ENCODE measurements at regions not wholly inside any gene's neighbourhood (a gene's known extent, or its start where the extent isn't known, plus 50 kb on each side); places are given as distances from the start of the nearest gene placed in this dataset.

DNA sequence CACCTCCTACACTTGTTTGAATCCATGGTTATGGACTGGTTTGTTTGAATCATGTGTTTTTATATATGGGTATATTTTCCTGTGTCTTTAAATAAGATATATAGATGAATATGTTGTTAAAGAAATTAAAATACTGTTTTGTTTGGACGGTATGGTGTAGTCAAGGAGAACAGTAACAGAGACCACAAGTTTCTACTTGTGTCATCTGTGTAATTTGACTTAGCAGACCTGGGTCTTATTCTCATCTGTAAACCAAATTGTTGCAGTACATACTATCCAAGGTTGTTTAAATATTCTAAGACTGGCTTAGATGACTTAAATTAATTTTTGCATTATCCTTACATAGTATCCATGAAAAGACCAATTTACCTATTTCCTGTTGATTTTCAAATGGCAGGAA lies 361.1 kb upstream of the SLITRK1 start:
- DNase-seq = no peak

DNA sequence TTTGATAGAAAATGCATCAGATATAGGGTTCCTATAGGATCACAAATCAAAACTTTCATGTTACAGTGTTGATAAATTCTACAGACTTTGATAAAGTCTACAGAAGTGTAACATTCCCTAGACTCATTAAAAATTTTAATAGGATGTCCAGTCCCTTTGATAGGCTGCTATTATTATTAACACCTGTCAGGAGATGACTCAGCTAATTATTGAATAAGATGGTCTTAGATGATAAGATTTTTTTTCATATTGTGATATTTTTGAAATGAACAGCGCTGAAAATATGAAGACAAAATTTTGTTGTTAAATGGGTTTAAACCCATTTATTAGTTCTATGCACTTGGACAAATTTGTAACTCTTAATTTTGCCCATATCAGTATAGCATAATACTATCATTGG lies 356.8 kb upstream of the SLITRK1 start:
- DNase-seq = no peak

DNA sequence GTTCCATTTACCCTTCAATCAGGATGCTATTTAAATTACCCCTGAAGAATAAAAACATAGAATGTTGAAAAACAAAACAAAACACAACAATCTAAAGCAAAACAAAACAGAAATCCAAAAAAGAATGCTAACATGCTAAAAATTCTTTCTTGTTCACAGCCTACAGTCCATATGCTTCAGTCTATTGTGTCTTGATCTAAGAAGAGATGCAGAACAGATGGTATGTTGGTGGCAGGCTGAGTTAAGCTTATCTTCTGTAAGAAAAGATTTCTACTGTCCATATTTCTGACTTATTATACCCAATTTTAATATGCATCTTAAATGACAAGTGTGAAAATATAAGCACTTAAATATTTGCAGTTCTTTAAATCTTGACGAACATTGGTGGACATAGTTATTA lies 356.1 kb upstream of the SLITRK1 start:
- DNase-seq = no peak

DNA sequence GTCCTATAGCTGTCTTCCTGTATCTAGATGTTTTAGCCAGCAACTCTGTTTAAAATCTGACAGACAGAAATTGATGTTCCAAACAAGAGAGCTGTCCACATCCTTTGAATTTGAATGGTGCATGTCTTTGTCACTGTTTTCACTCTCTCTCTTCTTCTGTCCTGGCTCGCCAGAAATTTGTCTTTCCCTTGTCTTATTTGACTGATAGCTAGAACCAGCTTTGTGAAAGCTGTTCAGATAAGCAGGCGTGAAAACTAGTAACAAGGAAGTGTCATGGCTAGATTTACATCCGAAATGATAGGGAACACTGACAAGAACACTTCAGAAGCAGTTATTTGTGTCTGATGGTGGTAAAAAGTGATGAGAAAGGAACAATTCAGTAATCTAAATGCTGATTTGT lies 354.9 kb upstream of the SLITRK1 start:
- no peak for DNase-seq

DNA sequence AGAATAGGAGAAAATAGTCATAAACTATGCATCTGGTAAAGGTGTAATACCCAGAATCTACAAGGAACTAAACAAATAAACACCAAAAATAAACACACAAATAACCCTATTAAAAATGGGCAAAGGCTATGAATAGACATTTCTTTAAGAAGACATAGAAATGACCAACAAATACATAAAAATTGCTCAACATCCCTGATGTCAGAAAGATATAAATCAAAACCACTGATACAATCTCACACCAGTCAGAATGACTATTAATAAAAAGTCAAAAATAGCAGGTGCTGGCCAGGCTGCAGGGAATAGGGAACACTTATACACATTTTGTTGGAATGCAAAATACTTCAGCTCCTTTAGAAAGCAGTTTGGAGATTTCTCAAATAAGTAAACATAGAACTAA lies 352.1 kb upstream of the SLITRK1 start:
- DNase-seq = no peak

DNA sequence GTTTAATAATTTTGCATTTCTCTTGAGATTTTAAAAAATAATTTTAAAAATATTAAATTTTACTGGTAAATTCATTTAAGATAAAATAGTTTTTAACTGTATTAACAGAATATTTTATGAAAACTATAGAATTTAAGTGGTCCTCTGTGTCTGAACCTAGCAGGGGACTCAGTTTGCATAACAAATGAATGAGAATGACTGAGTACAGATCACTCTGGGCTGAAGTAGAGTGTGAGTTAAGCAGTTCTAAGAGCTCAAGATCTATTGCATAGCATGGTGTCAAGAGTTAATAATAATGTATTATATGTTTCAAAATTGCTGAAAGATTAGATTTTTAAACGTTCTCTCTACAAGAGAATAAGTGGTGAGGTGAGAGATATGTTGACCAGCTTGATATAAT lies 348.3 kb upstream of the SLITRK1 start:
- no peak for DNase-seq

DNA sequence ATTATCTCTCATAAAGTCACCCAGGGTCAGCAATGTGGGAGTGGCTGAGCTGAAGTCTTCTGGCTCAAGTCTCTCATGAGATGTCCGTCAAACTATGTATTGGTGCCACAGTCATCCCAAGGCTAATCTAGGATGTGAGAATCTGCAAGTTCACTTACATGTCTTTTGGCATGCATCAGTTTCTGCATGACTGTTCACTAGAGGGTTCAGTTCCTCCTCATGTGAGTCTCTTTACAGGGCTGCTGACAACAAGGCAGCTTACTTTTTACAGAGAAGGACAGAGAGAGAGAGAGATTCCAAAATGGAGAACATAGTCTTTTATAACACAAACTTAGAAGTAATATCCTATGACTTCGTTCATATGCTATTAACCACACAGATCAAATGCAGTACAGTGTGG lies 328.8 kb upstream of the SLITRK1 start:
- no peak for DNase-seq

DNA sequence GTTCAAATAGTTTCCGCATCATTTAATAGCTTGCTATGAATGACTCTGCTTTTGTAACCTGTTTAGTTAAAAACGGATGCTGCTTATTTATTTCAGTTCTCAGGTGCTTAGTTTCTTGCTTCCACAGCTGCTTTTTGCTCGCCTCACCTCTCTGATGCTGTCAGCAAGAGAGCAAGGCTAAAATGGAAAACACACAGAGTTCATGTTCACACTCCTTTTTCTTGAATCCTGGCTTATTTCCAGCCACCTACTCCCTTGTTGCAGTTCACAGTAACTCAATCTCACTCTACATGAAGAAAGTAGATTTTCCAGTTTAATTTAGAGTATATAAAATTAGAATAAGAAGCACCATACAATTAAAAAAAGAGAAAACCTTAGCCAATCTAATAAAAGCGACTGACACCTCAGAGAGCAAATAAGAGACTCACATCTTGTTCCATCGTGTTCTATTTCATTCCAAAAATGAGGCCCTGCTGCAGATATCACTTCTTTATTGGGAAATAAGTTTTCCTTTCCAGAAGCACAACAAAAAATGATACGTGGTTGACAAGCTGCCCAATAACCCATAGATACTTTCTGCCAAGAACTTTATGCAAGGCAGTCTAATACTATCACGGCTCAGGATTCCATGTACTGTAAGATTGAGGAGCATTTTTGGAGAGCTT lies 326.1 kb upstream of the SLITRK1 start:
- DNase-seq = no peak

DNA sequence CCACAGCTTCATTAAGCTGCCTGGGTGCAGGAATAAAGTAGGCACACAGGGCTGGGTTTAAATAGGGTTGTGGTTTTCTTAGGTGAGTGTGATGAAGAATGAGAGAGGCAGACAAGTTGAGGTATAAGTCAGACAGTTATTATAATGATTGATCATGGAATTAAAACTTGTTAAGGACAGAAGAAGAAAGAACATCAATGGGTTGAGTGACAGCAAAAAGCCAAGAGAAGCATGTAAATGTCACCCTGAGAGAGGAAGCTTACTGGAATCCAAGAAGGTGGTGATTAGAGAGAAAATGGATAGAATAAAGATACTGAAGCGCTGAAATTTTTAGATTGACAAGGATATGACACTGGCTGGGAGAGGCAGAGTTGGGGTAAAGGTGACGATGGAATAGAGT lies 325.2 kb upstream of the SLITRK1 start:
- no peak for DNase-seq

DNA sequence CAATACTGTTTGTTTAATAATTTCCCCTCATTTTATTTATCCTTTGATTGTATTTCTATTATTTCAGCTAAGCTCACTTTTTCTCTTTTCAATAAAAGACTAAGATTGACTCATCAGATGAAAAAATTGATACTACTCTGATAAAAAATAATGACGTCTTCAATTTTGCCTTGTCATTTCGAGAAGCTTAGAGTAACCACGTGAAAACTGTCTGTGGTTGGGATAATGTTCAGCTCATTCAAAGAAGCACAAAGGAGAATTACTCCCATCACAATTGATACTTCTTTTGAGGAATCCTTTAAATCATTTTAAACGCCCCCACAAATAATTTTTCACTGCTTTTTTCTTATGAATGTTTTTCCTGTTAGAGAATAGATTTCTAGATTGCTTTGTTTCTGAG lies 318.7 kb upstream of the SLITRK1 start:
- DNase-seq = no peak

DNA sequence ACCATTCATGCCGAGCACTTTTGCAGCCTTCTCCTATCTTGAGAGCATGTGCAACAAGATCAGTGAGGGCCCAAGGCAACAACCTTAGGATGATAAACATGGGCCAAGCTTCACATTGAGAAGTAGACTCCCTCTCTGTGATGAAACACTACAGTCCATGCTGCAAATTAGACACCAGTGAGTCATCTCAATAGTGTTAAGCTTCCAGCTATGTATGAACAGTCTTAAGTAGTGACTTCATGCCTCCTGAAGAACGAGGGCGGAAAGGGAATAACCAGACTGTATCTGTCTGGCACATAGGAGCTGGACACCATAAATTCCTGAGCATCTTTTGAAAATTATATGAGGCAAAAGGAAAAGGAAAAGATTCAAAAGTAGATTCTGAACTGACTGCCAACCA lies 309.9 kb upstream of the SLITRK1 start:
- DNase-seq = no peak

DNA sequence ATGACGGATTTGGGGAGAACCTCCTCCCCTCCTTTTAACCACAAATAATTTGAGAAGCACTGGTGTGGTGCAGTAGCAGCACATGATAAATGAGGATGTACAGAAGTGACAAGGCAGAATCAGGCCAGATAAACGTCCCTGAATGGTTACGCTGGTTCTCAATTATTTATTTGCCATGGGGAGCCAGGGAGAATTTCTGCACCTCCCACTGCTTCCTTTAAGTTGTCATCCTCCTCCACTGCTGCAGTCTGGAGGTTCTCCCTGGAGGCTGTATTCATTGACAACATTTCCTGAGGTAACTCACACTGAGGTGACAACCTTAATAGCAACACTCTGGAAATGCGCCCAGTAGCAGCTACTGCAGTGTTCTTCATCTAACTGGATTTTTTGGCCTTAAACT lies 308.9 kb upstream of the SLITRK1 start:
- no peak for DNase-seq

DNA sequence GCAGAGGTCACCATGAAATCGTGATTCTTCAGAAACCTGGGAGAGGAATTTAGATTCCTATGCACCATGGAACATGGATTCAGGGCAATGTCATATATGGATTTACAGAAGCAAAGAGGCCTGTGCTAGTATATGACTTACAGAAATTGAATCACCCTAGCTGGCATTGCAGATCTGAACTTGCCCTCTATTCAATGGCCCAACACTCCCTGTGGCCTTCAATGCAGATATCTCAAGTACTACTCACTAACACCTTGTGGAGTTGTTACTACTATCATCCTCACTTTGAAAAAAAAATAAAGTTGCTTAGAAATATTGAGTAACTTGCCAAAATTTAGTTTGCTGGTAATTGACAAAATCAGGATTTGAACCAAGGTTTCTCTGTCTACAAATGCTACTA lies 305.4 kb upstream of the SLITRK1 start:
- DNase-seq = no peak

DNA sequence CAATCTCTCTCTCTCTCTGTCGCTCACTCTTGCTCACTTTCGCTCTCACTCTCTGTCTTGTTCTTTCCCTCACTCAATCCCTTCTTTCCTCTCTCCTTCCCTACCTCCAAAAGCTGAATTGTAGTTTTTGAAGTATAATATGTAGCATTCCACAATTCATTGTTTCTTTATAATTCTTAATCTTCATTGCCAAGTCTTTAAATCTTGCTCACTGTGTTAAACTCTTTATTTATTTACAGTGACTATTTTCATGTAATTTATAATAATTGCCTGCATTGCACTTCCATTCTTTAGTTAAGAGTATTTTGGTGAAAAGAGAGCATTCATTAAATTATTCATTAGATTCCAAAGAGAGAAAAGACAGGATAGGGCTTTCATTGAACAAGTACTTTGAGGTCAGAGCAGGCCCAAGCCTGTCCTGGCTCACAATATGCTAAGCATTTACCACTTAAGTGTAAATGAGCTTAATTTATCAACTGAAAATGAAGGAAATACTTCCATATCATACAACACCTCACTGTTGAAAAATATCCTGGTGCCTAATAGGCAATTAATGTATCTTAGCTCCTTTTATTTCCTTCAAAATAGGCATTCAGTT lies 257.4 kb upstream of the SLITRK1 start:
- no peak for DNase-seq

DNA sequence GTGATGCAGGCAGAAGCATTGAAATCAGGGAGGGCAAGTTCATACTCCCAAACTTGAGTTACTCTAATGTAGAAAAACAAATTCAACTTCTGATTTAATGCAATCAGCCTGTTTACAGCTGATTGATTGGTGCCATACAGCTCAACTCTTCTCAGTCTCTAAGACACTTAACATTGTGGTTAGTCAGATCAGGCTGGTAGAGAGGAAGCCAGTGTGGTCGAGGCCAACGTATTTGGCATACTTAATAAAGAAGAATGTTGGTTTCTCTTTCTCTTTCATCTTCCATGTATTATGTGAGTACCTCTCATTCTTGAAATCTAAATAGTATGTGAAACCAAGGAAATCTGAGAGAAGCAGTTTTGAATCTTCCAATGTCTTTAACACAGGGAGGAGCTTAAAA lies 255.0 kb upstream of the SLITRK1 start:
- peak; percentile 80 for DNase-seq

DNA sequence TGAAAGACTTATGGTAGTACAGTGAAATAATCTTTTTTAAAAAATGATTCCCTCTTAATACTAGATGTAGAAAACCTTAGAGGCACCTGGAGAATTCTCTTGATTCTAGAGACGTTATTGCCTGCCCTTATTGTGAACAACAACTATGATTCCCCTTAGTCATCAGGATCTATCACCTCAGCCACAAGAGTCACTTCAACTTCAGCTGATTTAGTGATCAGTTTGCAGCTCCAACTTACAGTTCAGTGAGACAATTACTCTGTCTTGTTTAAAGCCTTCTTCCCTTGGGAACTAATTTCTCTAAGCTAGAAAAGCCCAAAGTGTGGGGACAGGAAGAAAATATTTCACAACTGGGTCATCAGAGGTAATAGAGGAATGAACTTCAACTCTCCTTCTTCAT lies 254.3 kb upstream of the SLITRK1 start:
- DNase-seq = peak; percentile 34

DNA sequence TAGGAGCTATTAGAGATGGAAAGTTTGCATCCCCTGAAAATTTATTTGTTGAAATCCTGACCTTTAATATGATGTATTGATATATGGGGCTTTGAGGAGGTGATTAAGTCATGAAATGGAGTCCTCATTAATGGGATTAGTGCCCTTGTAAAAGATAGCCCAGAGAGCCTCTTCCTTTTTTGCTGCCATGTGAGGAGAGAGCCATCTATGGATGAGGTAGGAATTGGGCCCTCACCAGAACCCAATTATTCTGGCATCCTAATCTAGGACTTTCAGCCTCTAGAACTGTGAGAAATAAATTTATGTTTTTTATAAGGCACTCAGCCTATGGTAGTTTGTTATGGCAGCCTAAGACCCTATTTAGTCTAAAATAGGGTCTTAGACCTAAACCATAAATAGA lies 250.2 kb upstream of the SLITRK1 start:
- DNase-seq = no peak

DNA sequence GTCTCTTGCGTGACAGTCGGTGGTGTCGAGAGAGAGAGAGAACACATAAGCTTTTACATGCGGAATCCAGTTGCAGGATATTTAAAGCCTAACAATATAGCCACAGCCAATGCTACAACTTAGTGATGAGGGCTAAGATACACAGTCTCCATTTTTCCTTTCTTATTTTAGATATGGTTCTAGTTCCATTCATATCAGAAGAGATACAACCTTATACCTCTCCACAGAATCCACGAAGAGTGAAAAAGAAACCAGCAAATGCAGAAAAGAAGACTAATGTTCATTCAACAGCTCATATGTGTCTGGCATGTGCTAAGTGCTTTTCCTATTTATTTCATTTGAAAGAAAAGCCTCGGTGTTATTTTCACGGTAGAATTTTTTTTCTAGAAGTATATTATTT lies 249.0 kb upstream of the SLITRK1 start:
- DNase-seq = no peak

DNA sequence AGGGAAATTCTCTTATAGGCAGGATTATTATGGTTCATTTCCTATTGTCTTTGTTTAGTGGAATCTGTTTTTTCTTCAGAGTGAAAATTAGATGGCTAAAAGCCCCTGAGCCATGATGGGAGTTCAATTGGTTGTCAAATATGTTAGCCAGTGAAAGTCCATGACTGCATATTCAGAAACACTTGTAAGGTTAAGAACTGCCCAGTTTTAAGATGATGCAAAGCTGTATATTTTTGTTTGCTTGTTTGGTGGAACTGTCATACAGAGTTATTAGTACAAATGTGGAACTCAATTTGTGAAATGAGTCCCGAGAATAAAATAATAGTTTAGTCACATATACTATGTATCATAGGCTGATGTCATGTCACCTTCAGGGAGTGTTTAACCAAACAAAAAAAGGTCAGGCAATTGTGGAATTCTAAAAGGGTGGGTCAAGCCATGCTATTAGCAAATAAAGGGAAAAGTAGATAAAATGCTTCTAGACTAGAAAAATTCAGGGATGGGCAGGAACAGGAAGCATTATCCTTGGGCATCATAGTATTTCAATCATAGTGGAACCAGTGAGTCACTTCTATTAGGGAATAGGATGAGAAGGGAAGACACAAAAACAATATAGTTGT lies 248.3 kb upstream of the SLITRK1 start:
- no peak for DNase-seq

DNA sequence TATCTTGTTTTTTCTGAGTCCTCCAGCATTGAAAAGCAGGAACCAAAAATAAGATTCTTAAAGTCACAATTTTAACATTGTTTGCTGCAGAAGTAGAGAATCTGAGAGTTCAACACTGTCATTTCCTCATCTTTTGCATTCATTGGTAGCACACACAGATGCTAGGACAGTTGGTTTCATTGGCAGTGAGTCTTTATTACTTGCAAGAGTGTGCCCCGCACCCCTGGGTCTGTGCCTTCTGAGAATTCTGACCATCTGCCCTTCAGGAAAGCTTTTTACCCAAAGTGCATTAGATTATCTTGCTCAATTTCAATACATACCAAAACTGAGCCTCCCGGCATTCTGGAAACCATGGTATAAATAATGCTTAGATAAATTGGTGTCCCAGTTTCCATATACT lies 247.7 kb upstream of the SLITRK1 start:
- DNase-seq = no peak

DNA sequence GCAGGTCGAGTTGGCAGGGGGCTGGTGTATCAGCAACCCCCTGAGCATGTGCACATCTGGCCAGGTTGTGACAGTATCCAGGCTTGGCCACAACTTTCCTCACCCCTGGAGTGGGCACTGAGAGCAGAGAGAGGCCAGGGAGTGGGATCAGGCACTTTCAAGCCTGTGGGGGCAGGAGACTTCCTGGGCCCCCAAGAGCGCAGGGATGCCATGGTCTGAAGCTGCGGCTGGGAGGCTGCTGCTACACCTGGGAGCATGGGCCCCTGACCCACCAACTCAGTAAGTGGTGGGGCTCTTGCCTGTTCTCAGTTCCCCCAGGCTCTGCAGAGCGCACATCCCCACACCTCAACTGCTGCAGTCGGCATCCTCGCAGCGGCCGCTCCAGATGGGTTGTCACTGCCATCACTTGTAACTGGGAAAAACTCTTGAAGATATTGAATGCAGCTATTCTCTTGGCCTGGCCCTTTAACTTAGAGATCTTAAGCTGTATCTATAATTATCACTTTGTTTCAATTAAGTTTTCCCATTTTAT lies 245.4 kb upstream of the SLITRK1 start:
- no peak for DNase-seq

DNA sequence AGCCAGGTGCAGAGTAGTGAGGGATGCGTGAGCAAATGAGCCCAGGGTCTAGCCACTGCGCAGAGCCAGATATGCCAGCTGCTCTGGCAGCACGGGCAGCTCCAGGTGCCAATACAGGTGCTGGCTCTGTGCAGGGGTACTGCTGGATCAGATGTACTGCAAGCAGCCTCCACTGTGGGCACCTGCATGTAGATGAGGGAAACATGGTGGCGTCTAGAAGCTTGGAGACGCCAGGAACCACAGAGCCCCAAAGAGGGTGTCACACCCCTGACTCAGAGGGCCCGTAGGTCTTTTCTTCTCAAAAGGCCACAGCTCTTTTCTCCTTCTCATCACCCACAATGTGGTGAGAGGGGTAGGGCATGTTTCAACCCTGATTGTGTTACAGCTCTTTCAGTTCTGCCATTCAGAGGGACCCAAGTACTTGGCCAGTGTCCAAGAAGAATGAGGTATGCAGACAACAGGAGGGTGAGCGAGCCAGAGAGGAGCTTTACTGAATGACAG lies 244.4 kb upstream of the SLITRK1 start:
- peak; percentile 19 for DNase-seq

DNA sequence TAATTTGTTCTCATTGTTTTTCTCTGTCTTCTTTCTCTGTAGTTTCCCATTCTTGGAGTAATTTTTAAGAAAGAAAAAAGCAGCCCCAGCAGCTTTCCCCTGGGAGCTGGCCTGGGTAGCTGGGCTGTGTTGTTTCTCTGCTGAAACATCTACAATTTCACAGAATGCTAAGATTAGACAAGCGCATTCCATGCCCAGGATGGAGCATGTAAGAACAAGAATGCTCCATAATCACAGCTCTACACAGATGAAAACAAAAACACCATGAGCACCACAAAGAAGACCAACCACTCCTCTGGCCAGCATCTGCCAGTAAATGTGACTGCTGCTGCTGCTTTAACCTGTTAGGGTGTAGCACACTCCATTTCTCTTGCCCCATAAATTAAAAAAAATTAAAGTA lies 239.2 kb upstream of the SLITRK1 start:
- DNase-seq = no peak

DNA sequence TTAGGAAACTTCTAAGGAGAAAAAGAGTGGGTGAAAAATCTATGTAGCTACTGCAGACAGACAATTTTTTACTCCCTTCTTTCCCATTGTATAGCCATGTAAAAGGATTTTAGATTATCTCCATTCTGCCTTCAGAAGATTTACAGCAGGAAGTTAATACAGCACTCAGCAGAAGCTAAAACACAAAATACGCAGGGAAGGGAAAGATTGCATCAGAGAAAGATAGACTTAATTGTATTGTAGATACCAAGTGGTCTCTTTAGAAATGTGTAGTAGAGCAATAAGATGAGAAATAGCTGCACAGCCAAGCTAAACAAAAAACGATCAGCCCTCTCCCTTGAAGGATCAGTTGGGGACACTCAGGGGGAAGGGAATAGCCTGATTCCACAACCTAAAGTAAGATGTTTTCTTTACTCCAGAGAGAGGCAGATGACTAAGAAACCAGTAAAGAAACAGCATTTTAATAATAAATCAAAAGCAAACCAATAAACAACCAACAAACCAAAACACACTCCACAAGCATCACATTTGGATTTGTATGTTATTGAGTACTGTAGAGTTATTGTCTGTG lies 236.7 kb upstream of the SLITRK1 start:
- DNase-seq = no peak
